Inflammatory macrophage (primary cell): ENCODE measurements at regions not wholly inside any gene's neighbourhood (a gene's known extent, or its start where the extent isn't known, plus 50 kb on each side); places are given as distances from the start of the nearest gene placed in this dataset.
"Not testable (repeated sequence)": the region's sequence is repeated elsewhere in the genome, so short reads cannot be mapped to it uniquely, and the experiment has no call there.

ENCODE experiments used
- DNase-seq, 2 donors: peaks; one replicate each; pipeline ENCODE4 v3.0.0-alpha.2; 2020 to 2022

- not testable (repeated sequence) for DNase-seq
Observed at GRCh38 chr3:8315526-8315925, 186.1 kb upstream of the LMCD1 start.

DNA sequence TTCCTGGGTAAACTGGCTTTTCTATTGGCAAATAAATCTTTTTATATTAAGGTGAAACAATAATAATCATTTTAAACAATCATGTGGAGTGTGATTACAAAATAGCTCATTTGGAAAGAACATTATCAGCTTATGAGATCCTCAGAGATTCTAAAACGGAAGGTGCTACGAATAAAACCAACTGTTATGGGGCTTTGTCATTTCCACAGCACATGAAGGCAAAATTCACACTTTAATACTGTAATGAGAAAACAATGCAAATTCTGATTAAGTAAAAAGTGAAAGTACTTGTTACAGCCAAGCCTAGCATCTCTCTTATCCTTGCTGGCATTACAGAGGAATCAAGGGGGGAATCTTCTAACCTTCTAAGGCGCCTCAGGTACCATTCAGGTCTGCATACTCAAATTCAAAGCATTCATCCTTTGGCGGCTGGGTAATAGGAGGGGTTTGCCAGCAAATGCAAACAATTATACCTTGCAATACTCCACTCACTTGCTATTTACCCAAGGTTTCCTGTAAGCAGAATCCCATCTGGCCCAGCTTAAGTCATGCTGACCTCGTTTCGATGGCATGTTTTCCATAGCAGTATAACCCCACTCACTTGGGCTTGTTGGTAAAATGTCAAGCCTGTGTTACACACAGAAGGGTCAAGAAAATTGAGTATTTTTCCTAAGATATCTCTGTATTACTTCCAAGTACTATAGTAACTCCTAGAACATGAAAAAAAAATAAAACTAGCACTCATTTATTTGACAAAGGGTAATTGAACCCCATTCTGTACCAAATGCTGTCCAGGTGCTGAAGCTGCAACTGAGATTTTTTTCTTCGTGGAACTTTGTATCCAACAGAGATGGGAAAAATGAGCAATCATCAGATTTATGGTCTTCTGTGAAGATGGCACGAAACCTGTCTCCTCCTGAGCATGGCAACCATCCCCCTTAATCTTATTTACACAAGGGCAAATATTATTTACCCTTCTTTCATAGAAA is 183.7 kb upstream of the LMCD1 start:
- DNase-seq = no peak

- no peak for DNase-seq
Observed at GRCh38 chr3:8319935-8320634, 181.5 kb upstream of the LMCD1 start.

GRCh38 chr3:8320711-8321458 is 180.7 kb upstream of the LMCD1 start:
- DNase-seq = no peak

- peak; percentile 7 to 45 for DNase-seq
Observed at GRCh38 chr3:8324747-8325146, 176.9 kb upstream of the LMCD1 start.

DNA sequence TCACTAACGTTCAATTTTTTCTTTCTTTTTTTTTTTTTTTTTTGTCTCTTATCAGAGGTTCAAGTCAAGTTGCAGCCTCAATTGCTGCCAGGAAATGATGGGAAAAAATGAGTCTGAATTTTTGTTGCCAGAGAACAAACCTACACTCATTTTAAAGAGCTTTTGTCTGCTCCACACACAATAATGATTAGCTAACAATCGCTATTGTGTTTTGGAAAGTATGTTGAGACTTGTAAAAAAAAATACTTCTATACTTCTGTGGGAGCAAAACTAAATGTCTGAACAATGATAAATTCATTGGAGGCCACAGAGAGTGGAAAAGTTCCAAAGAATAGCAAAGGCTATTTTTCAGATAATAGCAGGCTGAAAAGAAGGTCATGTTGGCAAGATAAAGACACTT is 176.3 kb upstream of the LMCD1 start:
- DNase-seq = no peak

GRCh38 chr3:8325833-8326232 is 175.8 kb upstream of the LMCD1 start:
- DNase-seq = not testable (repeated sequence)

- no peak for DNase-seq
Observed at GRCh38 chr3:8327739-8328138, 173.9 kb upstream of the LMCD1 start.

DNA sequence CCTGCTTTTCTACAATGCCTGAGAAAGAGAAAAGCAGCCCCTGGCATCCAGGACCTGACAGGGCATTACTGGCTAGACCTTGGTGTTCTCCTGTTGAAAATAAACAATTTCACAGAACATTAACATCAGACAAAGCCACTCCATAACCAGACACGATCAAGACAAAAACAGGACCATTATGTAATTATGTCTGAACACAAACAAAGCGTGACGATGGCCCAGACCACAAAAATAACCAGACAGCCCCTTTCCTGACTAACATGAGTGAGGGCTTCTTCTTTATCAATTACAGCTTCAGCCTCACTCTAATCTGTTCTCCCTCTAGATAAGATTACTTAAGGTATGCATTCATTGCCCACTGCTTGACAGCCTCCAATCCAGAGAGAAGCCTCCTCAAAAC is 172.7 kb upstream of the LMCD1 start:
- no peak for DNase-seq

GRCh38 chr3:8329598-8329997 is 172.0 kb upstream of the LMCD1 start:
- DNase-seq = no peak

DNA sequence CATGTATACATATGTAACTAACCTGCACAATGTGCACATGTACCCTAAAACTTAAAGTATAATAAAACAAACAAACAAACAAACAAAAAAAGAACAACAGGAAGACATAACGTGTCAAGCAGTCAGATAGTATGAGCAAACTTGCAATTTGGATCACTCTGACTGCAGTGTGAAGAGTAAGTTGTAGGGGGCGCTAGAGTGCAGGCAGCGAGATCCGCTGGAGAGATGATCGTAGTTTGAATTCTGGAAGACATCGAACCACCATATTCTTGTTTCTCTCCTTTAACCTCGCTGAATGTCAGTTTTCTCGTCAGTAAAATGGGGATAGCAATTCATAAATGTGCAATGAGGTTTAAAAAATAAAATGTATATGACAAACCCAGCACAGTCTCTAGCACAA is 165.2 kb upstream of the LMCD1 start:
- no peak for DNase-seq

- no peak for DNase-seq
Observed at GRCh38 chr3:8338424-8338823, 163.2 kb upstream of the LMCD1 start.

- no peak for DNase-seq
Observed at GRCh38 chr3:8341821-8342247, 159.8 kb upstream of the LMCD1 start.

DNA sequence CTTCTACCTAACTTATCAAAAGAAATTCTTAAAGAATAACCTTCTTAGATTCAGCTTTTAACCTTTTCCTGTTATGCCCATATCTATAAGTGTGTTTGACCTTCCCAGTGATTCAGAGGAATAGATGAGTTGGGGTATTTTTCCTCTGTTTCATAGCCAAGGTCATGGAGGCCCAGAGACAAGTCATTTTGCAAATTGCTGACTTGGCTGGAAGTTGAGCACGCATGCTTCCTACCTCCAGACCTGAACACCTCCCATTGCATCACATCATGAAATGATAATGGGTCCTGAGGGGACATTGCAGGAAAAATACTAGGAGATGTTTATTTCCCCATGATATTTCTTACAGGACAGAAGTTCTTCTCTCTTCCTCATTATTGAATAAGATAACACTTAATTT is 158.6 kb upstream of the LMCD1 start:
- DNase-seq = no peak

DNA sequence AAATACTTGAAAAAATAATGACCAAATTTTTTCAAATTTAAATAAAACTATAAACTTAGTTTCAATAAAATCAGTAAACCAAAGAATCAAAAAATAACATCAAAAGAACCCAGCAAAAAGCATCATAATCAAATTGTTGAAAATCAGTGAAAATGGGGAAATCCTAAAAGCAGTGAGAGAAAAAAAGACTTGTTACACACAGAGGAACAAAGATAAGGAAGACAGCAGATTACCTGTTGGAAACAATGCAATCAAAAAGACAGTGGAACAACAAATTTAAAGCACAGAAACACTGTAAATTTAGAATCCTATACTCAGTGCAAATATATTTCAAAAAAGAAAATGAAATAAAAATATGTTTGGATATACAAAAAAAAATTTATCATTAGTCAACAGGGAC is 156.2 kb upstream of the LMCD1 start:
- no peak for DNase-seq

DNA sequence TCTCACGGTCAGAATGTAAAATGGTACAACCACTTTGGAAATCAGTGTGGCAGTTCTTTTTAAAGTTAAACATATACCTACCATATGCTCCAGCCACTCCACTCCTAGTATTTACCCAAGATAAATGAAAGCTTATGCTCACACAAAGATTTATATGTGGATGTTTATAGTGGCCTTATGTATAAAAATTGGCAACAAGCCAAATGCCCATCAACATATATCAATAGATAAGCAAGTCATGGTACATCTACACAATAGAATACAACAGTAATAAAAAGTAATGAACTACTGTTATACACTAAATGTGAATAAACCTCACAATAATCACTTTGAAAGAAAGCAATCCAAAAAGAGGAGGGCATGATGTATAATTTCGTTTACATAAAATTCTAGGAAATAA is 153.5 kb upstream of the LMCD1 start:
- DNase-seq = no peak

GRCh38 chr3:8352475-8352874 is 149.1 kb upstream of the LMCD1 start:
- DNase-seq = no peak

DNA sequence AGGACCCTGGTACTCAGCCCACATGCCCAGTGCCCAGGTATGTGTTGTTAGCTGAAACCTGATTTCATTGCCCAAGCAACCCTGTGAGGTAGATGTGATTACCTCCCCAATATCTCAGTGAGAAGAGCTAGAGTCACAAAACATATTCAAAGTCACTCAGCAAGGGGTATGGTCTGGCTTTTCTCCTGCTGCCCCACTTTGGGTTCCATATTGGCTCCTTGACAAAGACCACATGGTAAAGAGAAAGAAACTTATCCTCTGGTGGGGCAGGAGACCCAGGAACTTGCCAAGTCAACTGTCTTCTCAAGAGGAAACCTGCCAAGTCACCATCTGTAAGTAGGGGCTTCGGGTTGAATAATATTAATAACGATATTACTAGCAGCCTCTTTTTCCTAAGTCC is 148.3 kb upstream of the LMCD1 start:
- no peak for DNase-seq

- no peak for DNase-seq
Observed at GRCh38 chr3:8355346-8355745, 146.3 kb upstream of the LMCD1 start.

- DNase-seq = not testable (repeated sequence)
Observed at GRCh38 chr3:8356066-8356465, 145.6 kb upstream of the LMCD1 start.

GRCh38 chr3:8357859-8358258 is 143.8 kb upstream of the LMCD1 start:
- no peak for DNase-seq

GRCh38 chr3:8359133-8359532 is 142.5 kb upstream of the LMCD1 start:
- DNase-seq = no peak

- no peak for DNase-seq
Observed at GRCh38 chr3:8363200-8363599, 138.4 kb upstream of the LMCD1 start.
